NT2/D1 (cell line): ENCODE measurements at regions not wholly inside any gene's neighbourhood (a gene's known extent, or its start where the extent isn't known, plus 50 kb on each side); places are given as distances from the start of the nearest gene placed in this dataset.
"Not testable (repeated sequence)": the region's sequence is repeated elsewhere in the genome, so short reads cannot be mapped to it uniquely, and the experiment has no call there.

ENCODE experiments used
- DNase-seq: peaks from one replicate; pipeline ENCODE4 v3.0.0-alpha.2; 2011; ENCODE audit warnings: low read depth, low spot score
- H3K27me3 ChIP-seq: 2 replicates; pipeline ENCODE4 v1.6.0; 2011; ENCODE audit warnings: mild to moderate bottlenecking; ENCODE audit not compliant: insufficient read length, insufficient read depth
- H3K36me3 ChIP-seq: 2 replicates; pipeline ENCODE4 v1.6.1; 2011; ENCODE audit warnings: mild to moderate bottlenecking, low read length, mixed read lengths; ENCODE audit not compliant: insufficient read depth, insufficient read length
- H3K4me1 ChIP-seq: 2 replicates; pipeline ENCODE4 v1.5.1; 2011; ENCODE audit not compliant: insufficient read depth, insufficient read length
- H3K4me3 ChIP-seq: 2 replicates; pipeline ENCODE4 v1.5.1; 2011; ENCODE audit warnings: low read depth; ENCODE audit not compliant: insufficient read length
- H3K9ac ChIP-seq: 2 replicates; pipeline ENCODE4 v1.6.0; 2011; ENCODE audit warnings: low read depth; ENCODE audit not compliant: insufficient read length
- H3K9me3 ChIP-seq: 2 replicates; pipeline ENCODE4 v1.5.1; 2011; ENCODE audit warnings: mild to moderate bottlenecking, low read length; ENCODE audit not compliant: insufficient read depth
- SUZ12 ChIP-seq: IDR thresholded peaks from 2 replicates; pipeline ENCODE4 v1.6.1; 2011; ENCODE audit not compliant: insufficient read length, insufficient read depth; ENCODE audit errors: extremely low read depth
- YY1 ChIP-seq: IDR thresholded peaks from 2 replicates; pipeline ENCODE4 v1.6.1; 2011; ENCODE audit not compliant: insufficient read length, insufficient read depth
- ZNF274 ChIP-seq: IDR thresholded peaks from 2 replicates; pipeline ENCODE4 v1.6.1; 2011; ENCODE audit warnings: mild to moderate bottlenecking, low read depth, low read length

- H3K9me3 ChIP-seq = not testable (repeated sequence)
Observed at GRCh38 chrX:83749736-83750135, 111.2 kb upstream of the CYLC1 start.

GRCh38 chrX:83750451-83750850 lies 110.5 kb upstream of the CYLC1 start:
- DNase-seq, H3K4me3 ChIP-seq, H3K9ac ChIP-seq, H3K9me3 ChIP-seq, H3K4me1 ChIP-seq, H3K36me3 ChIP-seq, H3K27me3 ChIP-seq: not testable (repeated sequence)

More at GRCh38 chrX:83749736-83750135, 111.2 kb upstream of the CYLC1 start:
- H3K4me3 ChIP-seq, H3K9ac ChIP-seq, H3K27me3 ChIP-seq, H3K36me3 ChIP-seq, DNase-seq, H3K4me1 ChIP-seq: not testable (repeated sequence)

GRCh38 chrX:83759872-83760271 lies 101.1 kb upstream of the CYLC1 start:
- DNase-seq = peak; percentile 22
- H3K9ac ChIP-seq = no peak overlapping the region
- H3K36me3 ChIP-seq = no peaks in the 10 kb centered on the region
- no peaks in the 10 kb centered on the region for H3K27me3 ChIP-seq
- H3K9me3 ChIP-seq = no peaks in the 10 kb centered on the region
- TF ChIP-seq ZNF274 (no peak), SUZ12 (no peak), YY1 (no peak)
- H3K4me1 ChIP-seq = no peaks in the 10 kb centered on the region
- H3K4me3 ChIP-seq = no peak overlapping the region

GRCh38 chrX:83771664-83772063 lies 89.3 kb upstream of the CYLC1 start:
- H3K4me3 ChIP-seq = no peak overlapping the region
- H3K36me3 ChIP-seq = no peaks in the 10 kb centered on the region
- peak; percentile 8 for DNase-seq
- H3K9me3 ChIP-seq = no peaks in the 10 kb centered on the region
- H3K27me3 ChIP-seq = no peaks in the 10 kb centered on the region
- TF ChIP-seq ZNF274 = no peak
- TF ChIP-seq SUZ12 = no peak
- TF ChIP-seq YY1 = no peak
- H3K9ac ChIP-seq = no peak overlapping the region
- H3K4me1 ChIP-seq = no peaks in the 10 kb centered on the region
